ENCODE measurements at regions not wholly inside any gene's neighbourhood (a gene's known extent, or its start where the extent isn't known, plus 50 kb on each side); places are given as distances from the start of the nearest gene placed in this dataset.

GRCh38 chr7:117971556-117972244, 98.5 kb upstream of the CTTNBP2 start:
- TF ChIP-seq, protein P1, sequence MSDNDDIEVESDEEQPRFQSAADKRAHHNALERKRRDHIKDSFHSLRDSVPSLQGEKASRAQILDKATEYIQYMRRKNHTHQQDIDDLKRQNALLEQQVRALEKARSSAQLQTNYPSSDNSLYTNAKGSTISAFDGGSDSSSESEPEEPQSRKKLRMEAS (IDR thresholded peaks at IDR 0.05) = no peak
- TF ChIP-seq TAF1 (IDR thresholded peaks at IDR 0.05; ENCODE audit: low read depth) (no peak), RAD21 (IDR thresholded peaks at IDR 0.05; ENCODE audit: low read depth) (no peak), REST (IDR thresholded peaks at IDR 0.05; ENCODE audit: low read depth) (no peak), TCF12 (IDR thresholded peaks at IDR 0.05; ENCODE audit: low read depth) (no peak), FOXM1 (IDR thresholded peaks at IDR 0.05; ENCODE audit: borderline replicate concordance, low read depth) (no peak), EP300 (IDR thresholded peaks at IDR 0.05; ENCODE audit: borderline replicate concordance) (no peak), YY1 (IDR thresholded peaks at IDR 0.05; ENCODE audit: low read depth) (no peak), TEAD4 (IDR thresholded peaks at IDR 0.05) (no peak), NFIC (IDR thresholded peaks at IDR 0.05) (no peak)
